ENCODE measurements at regions not wholly inside any gene's neighbourhood (a gene's known extent, or its start where the extent isn't known, plus 50 kb on each side); places are given as distances from the start of the nearest gene placed in this dataset.

DNA sequence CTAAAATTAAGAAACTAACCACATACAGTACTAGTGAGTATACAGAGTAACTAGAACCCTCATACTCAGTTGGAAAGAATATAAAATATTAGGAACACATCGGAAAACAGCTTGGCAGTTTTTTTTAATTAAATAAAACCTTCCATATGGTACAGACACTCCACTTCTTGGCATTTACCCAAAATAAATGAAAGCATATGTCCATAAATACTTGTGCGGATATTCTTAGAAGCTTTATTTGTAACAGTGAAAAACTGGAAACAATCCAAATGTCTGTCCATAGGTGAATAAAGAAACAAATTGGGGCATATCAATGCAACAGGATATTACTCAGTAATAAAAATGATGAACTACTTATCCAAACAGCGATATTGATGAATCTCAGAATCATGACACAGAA, 410.0 kb downstream of the HTR7 start:
- H3K9ac ChIP-seq (ENCODE audit: low read length) = no peak overlapping the region
- H3K4me3 ChIP-seq (ENCODE audit: insufficient read depth, low read length, poor library complexity, severe bottlenecking) = no peak overlapping the region
- H3K9me3 ChIP-seq (ENCODE audit: insufficient read depth, low read length) = no peaks in the 10 kb centered on the region
- no peaks in the 10 kb centered on the region for H3F3A ChIP-seq (ENCODE audit: insufficient read depth)
- H3K9me2 ChIP-seq (replicated peaks; ENCODE audit: insufficient read depth, low read length) = no peaks in the 10 kb centered on the region
- no peaks in the 10 kb centered on the region for H3K79me2 ChIP-seq (ENCODE audit: insufficient read depth, low read length)
- TF ChIP-seq EZH2phosphoT487 (conservative IDR thresholded peaks at IDR 0.05; ENCODE audit: low read length) = no peak
- TF ChIP-seq, protein P1, sequence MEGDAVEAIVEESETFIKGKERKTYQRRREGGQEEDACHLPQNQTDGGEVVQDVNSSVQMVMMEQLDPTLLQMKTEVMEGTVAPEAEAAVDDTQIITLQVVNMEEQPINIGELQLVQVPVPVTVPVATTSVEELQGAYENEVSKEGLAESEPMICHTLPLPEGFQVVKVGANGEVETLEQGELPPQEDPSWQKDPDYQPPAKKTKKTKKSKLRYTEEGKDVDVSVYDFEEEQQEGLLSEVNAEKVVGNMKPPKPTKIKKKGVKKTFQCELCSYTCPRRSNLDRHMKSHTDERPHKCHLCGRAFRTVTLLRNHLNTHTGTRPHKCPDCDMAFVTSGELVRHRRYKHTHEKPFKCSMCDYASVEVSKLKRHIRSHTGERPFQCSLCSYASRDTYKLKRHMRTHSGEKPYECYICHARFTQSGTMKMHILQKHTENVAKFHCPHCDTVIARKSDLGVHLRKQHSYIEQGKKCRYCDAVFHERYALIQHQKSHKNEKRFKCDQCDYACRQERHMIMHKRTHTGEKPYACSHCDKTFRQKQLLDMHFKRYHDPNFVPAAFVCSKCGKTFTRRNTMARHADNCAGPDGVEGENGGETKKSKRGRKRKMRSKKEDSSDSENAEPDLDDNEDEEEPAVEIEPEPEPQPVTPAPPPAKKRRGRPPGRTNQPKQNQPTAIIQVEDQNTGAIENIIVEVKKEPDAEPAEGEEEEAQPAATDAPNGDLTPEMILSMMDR (IDR thresholded peaks at IDR 0.05; ENCODE audit: insufficient read depth, low read length, poor library complexity, severe bottlenecking) = no peak
- no peaks in the 10 kb centered on the region for H4K20me1 ChIP-seq (ENCODE audit: low read depth, low read length)
- no peaks in the 10 kb centered on the region for H3K27me3 ChIP-seq (ENCODE audit: low read length)
- no peak overlapping the region for H2AFZ ChIP-seq (ENCODE audit: low read depth, low read length, severe bottlenecking)
- H3K27ac ChIP-seq (ENCODE audit: low read depth, low read length) = no peak overlapping the region
- H3K4me2 ChIP-seq (ENCODE audit: low read depth, low read length, poor library complexity, severe bottlenecking) = no peak overlapping the region
- no peaks in the 10 kb centered on the region for H3K36me3 ChIP-seq (ENCODE audit: low read length)

DNA sequence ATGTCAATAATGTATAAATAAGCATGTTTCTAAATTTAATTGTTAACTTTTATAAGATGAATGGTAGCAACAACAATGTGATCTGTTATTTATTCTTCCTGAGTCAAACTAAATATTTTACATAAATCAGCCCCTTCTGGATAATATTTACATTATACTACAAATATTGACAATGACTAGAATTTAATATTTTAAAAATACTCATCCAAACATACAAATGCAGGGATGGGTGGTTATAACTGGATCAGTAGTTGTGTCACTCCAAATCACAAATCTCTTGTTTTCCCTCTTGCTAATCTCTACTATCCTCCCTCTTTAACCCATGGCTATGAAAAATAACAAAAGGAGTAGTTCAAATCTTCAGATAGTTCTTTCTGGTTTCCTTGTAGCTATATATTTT, 407.0 kb downstream of the HTR7 start:
- TF ChIP-seq, protein P1 (IDR thresholded peaks at IDR 0.05; ENCODE audit: insufficient read depth, low read length, poor library complexity, severe bottlenecking) = no peak
- TF ChIP-seq EZH2phosphoT487 (conservative IDR thresholded peaks at IDR 0.05; ENCODE audit: low read length) = no peak
- no peaks in the 10 kb centered on the region for H3K27me3 ChIP-seq (ENCODE audit: low read length)
- no peak overlapping the region for H3K4me3 ChIP-seq (ENCODE audit: insufficient read depth, low read length, poor library complexity, severe bottlenecking)
- no peaks in the 10 kb centered on the region for H4K20me1 ChIP-seq (ENCODE audit: low read depth, low read length)
- H3K27ac ChIP-seq (ENCODE audit: low read depth, low read length) = no peak overlapping the region
- H3K79me2 ChIP-seq (ENCODE audit: insufficient read depth, low read length) = no peaks in the 10 kb centered on the region
- H3K36me3 ChIP-seq (ENCODE audit: low read length) = no peaks in the 10 kb centered on the region
- H3K9me3 ChIP-seq (ENCODE audit: insufficient read depth, low read length) = no peaks in the 10 kb centered on the region
- H3K4me2 ChIP-seq (ENCODE audit: low read depth, low read length, poor library complexity, severe bottlenecking) = no peak overlapping the region
- H3F3A ChIP-seq (ENCODE audit: insufficient read depth) = no peaks in the 10 kb centered on the region
- H3K9me2 ChIP-seq (replicated peaks; ENCODE audit: insufficient read depth, low read length) = no peaks in the 10 kb centered on the region
- H3K9ac ChIP-seq (ENCODE audit: low read length) = no peak overlapping the region
- H2AFZ ChIP-seq (ENCODE audit: low read depth, low read length, severe bottlenecking) = no peak overlapping the region

DNA sequence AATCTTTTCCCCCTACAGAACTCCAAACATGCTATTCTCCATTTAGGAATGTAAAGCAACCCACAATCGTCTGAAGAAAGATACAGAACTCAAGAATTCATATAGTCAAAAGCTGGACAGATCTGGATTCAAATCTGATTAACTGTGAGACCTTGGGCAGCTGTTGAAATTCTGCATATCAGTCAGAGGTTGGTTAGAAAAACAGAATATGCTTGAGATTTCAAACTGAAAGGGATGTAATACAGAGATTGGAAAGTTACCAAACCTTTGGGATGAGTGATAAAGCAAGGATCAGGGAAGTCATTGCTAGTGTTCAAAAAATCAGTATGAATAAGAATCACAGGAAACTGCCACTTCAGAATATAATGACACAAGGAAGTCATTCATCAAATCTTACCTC, 406.6 kb downstream of the HTR7 start:
- Histone ChIP-seq H3K9me2 (replicated peaks; ENCODE audit: insufficient read depth, low read length) (no peaks in the 10 kb centered on the region), H3K9me3 (ENCODE audit: insufficient read depth, low read length) (no peaks in the 10 kb centered on the region), H3K4me3 (ENCODE audit: insufficient read depth, low read length, poor library complexity, severe bottlenecking) (no peak overlapping the region), H3K4me2 (ENCODE audit: low read depth, low read length, poor library complexity, severe bottlenecking) (no peak overlapping the region), H2AFZ (ENCODE audit: low read depth, low read length, severe bottlenecking) (no peak overlapping the region), H3K9ac (ENCODE audit: low read length) (no peak overlapping the region), H3K36me3 (ENCODE audit: low read length) (no peaks in the 10 kb centered on the region), H3K79me2 (ENCODE audit: insufficient read depth, low read length) (no peaks in the 10 kb centered on the region), H4K20me1 (ENCODE audit: low read depth, low read length) (no peaks in the 10 kb centered on the region), H3K27ac (ENCODE audit: low read depth, low read length) (no peak overlapping the region), H3F3A (ENCODE audit: insufficient read depth) (no peaks in the 10 kb centered on the region), H3K27me3 (ENCODE audit: low read length) (no peaks in the 10 kb centered on the region)
- TF ChIP-seq, protein P1 (IDR thresholded peaks at IDR 0.05; ENCODE audit: insufficient read depth, low read length, poor library complexity, severe bottlenecking) = no peak
- no peak for TF ChIP-seq EZH2phosphoT487 (conservative IDR thresholded peaks at IDR 0.05; ENCODE audit: low read length)

Data from SU-DHL-6 (cell line).